Epithelial cell of esophagus (primary cell): ENCODE measurements at regions not wholly inside any gene's neighbourhood (a gene's known extent, or its start where the extent isn't known, plus 50 kb on each side); places are given as distances from the start of the nearest gene placed in this dataset.
"Not testable (repeated sequence)": the region's sequence is repeated elsewhere in the genome, so short reads cannot be mapped to it uniquely, and the experiment has no call there.

Experiments
- DNase-seq: peaks from one replicate; pipeline ENCODE4 v3.0.0; 2010; ENCODE audit warnings: low read depth
- H3K4me3 ChIP-seq: 2 replicates; pipeline ENCODE4 v1.5.1; 2011; ENCODE audit warnings: mild to moderate bottlenecking, low read length, control low read depth

- not testable (repeated sequence) for DNase-seq, H3K4me3 ChIP-seq
Observed at GRCh38 chr7:35152059-35152458, 101.8 kb downstream of the TBX20 start.

GRCh38 chr7:35148030-35148429, 105.9 kb downstream of the TBX20 start:
- DNase-seq: not testable (repeated sequence)

GRCh38 chr7:35142125-35142524, 104.8 kb upstream of the DPY19L1 start:
- not testable (repeated sequence) for H3K4me3 ChIP-seq, DNase-seq

More at GRCh38 chr7:35148030-35148429, 105.9 kb downstream of the TBX20 start:
- H3K4me3 ChIP-seq: not testable (repeated sequence)

- not testable (repeated sequence) for H3K4me3 ChIP-seq, DNase-seq
Observed at GRCh38 chr7:35139281-35139680, 102.0 kb upstream of the DPY19L1 start.

GRCh38 chr7:35133465-35133864, 96.2 kb upstream of the DPY19L1 start:
- H3K4me3 ChIP-seq, DNase-seq: not testable (repeated sequence)

- not testable (repeated sequence) for H3K4me3 ChIP-seq, DNase-seq
Observed at GRCh38 chr7:35133011-35133410, 95.7 kb upstream of the DPY19L1 start.

GRCh38 chr7:35128662-35129061, 91.4 kb upstream of the DPY19L1 start:
- H3K4me3 ChIP-seq, DNase-seq: not testable (repeated sequence)

GRCh38 chr7:35118526-35118925, 81.2 kb upstream of the DPY19L1 start:
- not testable (repeated sequence) for H3K4me3 ChIP-seq
- DNase-seq: peak; percentile 19

- peak; percentile 62 for DNase-seq
- not testable (repeated sequence) for H3K4me3 ChIP-seq
Observed at GRCh38 chr7:35106667-35107066, 69.4 kb upstream of the DPY19L1 start.

GRCh38 chr7:35105511-35105910, 68.2 kb upstream of the DPY19L1 start:
- not testable (repeated sequence) for DNase-seq

GRCh38 chr7:35102845-35103244, 65.6 kb upstream of the DPY19L1 start:
- not testable (repeated sequence) for DNase-seq

More at GRCh38 chr7:35105511-35105910, 68.2 kb upstream of the DPY19L1 start:
- H3K4me3 ChIP-seq: not testable (repeated sequence)

GRCh38 chr7:35092961-35093360, 55.7 kb upstream of the DPY19L1 start:
- not testable (repeated sequence) for H3K4me3 ChIP-seq, DNase-seq

More at GRCh38 chr7:35102845-35103244, 65.6 kb upstream of the DPY19L1 start:
- H3K4me3 ChIP-seq: not testable (repeated sequence)
